ENCODE measurements at regions not wholly inside any gene's neighbourhood (a gene's known extent, or its start where the extent isn't known, plus 50 kb on each side); places are given as distances from the start of the nearest gene placed in this dataset.

GRCh38 chr20:54794874-54795273 is 319.5 kb downstream of the DOK5 start:
- TF ChIP-seq, protein P1, sequence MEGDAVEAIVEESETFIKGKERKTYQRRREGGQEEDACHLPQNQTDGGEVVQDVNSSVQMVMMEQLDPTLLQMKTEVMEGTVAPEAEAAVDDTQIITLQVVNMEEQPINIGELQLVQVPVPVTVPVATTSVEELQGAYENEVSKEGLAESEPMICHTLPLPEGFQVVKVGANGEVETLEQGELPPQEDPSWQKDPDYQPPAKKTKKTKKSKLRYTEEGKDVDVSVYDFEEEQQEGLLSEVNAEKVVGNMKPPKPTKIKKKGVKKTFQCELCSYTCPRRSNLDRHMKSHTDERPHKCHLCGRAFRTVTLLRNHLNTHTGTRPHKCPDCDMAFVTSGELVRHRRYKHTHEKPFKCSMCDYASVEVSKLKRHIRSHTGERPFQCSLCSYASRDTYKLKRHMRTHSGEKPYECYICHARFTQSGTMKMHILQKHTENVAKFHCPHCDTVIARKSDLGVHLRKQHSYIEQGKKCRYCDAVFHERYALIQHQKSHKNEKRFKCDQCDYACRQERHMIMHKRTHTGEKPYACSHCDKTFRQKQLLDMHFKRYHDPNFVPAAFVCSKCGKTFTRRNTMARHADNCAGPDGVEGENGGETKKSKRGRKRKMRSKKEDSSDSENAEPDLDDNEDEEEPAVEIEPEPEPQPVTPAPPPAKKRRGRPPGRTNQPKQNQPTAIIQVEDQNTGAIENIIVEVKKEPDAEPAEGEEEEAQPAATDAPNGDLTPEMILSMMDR (conservative IDR thresholded peaks at IDR 0.05; ENCODE audit: low read length): no peak
- no peak for TF ChIP-seq EZH2phosphoT487 (IDR thresholded peaks at IDR 0.05; ENCODE audit: borderline replicate concordance)
